NCI-H2107 treated with DMSO at 0.1 percent for 48 hours (cell line): ENCODE measurements at regions not wholly inside any gene's neighbourhood (a gene's known extent, or its start where the extent isn't known, plus 50 kb on each side); places are given as distances from the start of the nearest gene placed in this dataset.
"Not testable (repeated sequence)": the region's sequence is repeated elsewhere in the genome, so short reads cannot be mapped to it uniquely, and the experiment has no call there.

Source experiments
- DNase-seq: peaks from one replicate; lab custom pipeline; 2025; ENCODE audit not compliant: unreplicated experiment; lab: John Stamatoyannopoulos, UW

DNA sequence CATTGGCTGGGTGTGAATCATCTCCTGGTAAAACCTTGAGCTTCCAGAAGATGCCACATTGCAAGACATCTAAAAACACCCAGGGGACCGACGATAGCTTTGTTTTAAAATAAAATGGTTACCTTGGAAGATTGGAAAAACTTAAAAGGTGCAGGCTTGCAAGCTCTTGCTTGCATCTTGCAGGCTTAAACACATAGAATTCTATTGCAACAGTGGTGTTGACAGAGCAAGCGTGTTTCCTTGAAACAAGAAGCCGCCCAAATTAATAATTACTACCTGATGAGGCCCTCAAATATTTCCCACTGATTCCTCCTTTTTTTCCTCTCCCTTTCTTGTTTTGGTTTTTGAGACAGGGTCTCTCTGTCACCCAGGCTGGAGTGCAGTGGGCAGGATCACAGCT is 137.1 kb upstream of the BASP1 start:
- no peak for DNase-seq

DNA sequence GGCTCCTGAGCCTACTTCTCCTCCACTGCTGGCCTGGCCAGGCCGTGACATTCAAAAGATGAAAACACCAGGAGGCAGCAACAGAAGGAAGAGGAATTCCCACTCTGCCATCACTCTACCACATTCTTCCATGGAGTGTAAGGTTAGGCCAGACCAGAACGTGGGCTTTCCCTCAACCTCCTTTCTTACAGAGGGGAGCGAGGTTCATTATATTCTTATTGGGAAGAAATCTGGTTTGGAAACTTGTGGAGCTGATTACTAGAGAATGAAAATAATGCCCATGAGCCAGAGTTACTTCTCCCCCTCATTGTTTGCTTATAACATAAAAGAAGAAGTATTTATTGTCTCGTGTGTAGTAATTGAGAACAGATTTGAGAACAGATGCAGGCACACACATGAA is 136.3 kb upstream of the BASP1 start:
- no peak for DNase-seq

DNA sequence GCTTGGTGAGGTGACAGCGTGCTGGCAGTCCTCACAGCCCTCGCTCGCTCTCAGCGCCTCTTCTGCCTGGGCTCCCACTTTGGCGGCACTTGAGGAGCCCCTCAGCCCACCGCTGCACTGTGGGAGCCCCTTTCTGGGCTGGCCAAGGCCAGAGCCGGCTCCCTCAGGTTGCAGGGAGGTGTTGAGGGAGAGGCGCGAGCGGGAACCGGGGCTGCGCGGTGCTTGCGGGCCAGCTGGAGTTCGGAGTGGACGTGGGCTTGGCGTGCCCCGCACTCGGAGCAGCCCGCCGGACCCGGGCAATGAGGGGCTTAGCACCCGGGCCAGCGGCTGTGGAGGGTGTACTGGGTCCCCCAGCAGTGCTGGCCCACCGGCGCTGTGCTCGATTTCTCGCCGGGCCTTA is 134.2 kb upstream of the BASP1 start:
- not testable (repeated sequence) for DNase-seq

- DNase-seq, result no peak
Measured at GRCh38 chr5:17087035-17087434, 130.4 kb upstream of the BASP1 start.

DNA sequence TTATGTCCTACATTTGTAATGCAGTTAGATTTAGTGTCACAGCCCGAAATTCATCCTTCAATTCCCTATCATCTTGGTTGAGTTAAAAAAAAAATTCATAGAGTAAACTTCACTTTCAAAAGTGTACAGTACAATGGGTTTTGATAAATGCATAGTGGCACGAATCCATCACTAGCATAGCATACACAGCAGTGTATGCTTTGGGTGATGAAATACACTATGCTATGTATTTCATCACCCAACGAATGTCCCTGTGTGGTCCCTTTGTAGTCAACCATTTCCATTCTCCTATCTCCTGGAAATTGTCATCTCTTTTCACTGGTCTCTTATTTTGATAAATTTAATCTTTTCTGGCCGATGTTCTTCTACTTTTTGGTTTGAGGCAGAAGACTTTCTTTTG is 129.4 kb upstream of the BASP1 start:
- no peak for DNase-seq

GRCh38 chr5:17089001-17089400 is 128.4 kb upstream of the BASP1 start:
- no peak for DNase-seq

- no peak for DNase-seq
Measured at GRCh38 chr5:17089690-17090089, 127.7 kb upstream of the BASP1 start.

- DNase-seq, result no peak
Measured at GRCh38 chr5:17090839-17091238, 126.6 kb upstream of the BASP1 start.

DNA sequence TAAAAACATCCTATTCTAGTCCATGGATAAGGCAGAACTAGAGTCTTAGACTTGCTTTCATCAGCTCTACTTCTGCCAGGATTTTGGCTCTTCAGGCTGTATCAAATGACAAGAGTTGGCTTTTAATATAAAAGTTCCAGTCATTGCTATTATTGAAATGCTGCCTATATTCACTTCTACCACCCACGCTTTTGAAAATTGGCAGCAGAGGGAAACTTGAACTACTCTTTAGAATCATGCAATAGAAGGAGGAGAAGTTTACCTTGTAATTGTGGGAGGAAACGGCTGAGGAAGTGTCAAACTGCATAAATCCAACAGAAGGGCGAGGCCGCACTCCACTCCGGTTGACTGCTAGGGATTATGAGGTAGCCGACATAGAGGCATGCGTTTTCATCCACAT is 122.6 kb upstream of the BASP1 start:
- no peak for DNase-seq

- DNase-seq, result no peak
Measured at GRCh38 chr5:17096952-17097695, 120.3 kb upstream of the BASP1 start.

- no peak for DNase-seq
Measured at GRCh38 chr5:17099946-17100345, 117.5 kb upstream of the BASP1 start.

DNA sequence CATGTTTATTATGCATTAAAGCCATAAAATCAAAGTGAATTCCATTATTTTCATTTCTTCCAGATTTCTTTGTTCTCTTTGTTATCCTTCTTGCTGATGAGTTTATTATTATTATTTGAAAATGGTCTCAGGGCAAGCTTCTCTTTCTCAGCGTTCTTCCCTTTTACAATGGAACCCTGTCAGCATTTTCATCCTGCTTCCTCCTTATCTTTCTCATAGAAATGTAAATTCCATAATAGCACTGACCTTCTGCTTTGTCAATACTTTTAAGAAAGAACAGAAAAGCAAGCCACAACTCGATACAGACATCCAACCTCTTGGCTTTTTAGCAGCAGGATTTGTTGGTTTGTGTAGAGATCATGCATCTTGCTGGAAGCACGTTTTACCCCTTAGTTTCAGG is 114.0 kb upstream of the BASP1 start:
- no peak for DNase-seq

- DNase-seq, result no peak
Measured at GRCh38 chr5:17105744-17106418, 111.5 kb upstream of the BASP1 start.

GRCh38 chr5:17106521-17106920 is 110.9 kb upstream of the BASP1 start:
- DNase-seq, result no peak

GRCh38 chr5:17112091-17112716 is 105.2 kb upstream of the BASP1 start:
- DNase-seq, result not testable (repeated sequence)

DNA sequence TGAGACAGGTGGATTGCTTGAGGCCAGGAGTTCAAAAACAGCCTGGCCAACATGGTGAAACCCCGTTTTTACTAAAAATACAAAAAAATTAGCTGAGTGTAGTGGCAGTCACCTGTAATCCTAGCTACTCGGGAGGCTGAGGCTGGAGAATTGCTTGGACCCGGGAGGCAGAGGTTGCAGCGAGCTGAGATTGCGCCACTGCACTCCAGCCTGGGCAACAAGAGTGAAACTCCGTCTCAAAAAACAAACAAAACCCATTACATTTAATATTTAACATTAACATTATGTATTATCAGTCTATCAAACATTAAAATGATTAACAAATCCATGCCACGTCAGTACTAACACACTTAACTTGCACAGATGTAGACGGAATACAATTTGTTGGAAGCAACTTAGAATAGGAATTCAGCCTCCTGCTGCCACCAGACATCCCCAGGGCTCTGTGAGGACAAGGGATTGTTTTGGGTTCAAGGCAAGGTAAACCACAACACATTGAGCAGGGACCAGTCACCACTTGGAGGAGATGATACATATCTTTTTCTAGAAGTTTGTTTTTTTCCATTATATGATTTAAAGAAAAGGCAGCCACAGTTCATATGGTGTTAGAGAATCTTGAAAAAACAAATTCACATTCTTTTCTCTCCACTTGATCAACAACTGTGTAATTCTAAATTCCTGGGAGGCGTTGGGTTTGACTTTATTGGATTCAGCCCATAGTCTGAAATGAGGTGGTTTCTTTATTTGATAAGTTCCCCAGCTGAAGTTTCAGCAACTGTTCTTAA is 104.1 kb upstream of the BASP1 start:
- DNase-seq, result no peak

- no peak for DNase-seq
Measured at GRCh38 chr5:17114233-17114632, 103.2 kb upstream of the BASP1 start.

- DNase-seq, result no peak
Measured at GRCh38 chr5:17114715-17115599, 102.5 kb upstream of the BASP1 start.

- DNase-seq, result no peak
Measured at GRCh38 chr5:17115855-17116254, 101.6 kb upstream of the BASP1 start.

GRCh38 chr5:17118631-17119030 is 98.8 kb upstream of the BASP1 start:
- no peak for DNase-seq

GRCh38 chr5:17120209-17120608 is 97.2 kb upstream of the BASP1 start:
- no peak for DNase-seq
